Neural progenitor cell (in vitro differentiated cells): ENCODE measurements at regions not wholly inside any gene's neighbourhood (a gene's known extent, or its start where the extent isn't known, plus 50 kb on each side); places are given as distances from the start of the nearest gene placed in this dataset.

ENCODE experiments used
- CTCF ChIP-seq: fragments of 200-600 bp; sonication (generic); IDR thresholded peaks from 2 replicates; pipeline ENCODE4 v1.5.1; 2017; ENCODE audit warnings: antibody characterized with exemption, mild to moderate bottlenecking
- EZH2 ChIP-seq: fragments of 200-600 bp; sonication (generic); IDR thresholded peaks from 2 replicates; pipeline ENCODE4 v1.6.1; 2017; ENCODE audit warnings: antibody characterized with exemption, mild to moderate bottlenecking, moderate library complexity

DNA sequence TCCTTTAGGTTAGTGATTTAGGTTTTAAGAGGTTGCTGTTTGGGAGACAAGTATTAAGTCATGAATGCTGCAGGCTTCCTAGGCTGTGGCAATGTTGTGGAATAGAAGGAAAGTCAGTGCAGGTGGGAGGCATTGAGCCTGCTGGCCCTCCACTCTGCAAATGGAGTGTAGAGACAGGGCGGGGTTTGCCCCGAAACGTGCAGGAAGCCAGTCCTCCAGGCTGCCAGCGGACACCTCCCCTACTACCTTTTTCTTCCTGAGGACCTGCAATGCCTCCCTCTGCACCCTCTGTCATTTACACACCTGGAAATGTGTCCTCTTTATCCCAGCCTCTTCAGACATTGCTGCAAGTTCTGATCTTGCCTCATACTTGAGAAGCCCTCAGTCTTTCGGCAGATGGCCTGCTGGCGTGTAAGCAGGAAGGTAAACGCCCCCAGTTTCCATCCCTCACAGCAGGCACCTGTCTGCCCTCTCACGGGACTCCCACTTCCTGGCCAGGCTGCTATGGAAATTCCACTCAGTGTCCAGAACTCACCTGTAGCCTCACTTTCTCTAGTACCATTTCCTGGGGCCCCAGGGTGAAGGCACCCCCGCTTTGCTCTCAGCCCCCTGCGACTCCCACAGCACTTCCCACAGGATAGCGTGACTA is 81.6 kb upstream of the BOD1 start:
- TF ChIP-seq CTCF (no peak), EZH2 (no peak)
